NCI-H82 treated with DMSO at 0.1 percent for 48 hours (cell line): ENCODE measurements at regions not wholly inside any gene's neighbourhood (a gene's known extent, or its start where the extent isn't known, plus 50 kb on each side); places are given as distances from the start of the nearest gene placed in this dataset.
"Not testable (repeated sequence)": the region's sequence is repeated elsewhere in the genome, so short reads cannot be mapped to it uniquely, and the experiment has no call there.

ENCODE experiments used
- DNase-seq: peaks from one replicate; lab custom pipeline; 2025; ENCODE audit not compliant: unreplicated experiment; lab: John Stamatoyannopoulos, UW

DNA sequence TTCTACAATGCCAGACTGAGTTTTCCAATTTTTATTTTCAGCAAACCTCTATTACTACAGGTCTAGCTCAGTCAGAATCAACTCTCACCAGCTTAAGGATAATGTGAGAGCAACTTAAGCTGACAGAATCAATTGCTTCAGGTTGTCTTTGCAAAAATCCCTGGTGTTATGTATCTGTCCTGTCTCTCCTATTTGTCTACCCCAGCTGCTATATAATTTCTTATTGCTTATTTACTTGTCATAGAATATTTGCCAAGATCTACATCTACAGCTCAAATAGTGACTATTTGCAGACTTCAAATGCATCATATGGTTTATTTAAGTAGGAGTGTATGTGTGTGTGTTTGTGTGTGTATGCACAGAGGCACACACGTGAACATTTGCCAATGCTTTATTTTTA is 54.1 kb downstream of the FOXG1 start:
- DNase-seq, result peak; percentile 2

- DNase-seq, result no peak
Observed at GRCh38 chr14:28821993-28822392, 55.4 kb downstream of the FOXG1 start.

- DNase-seq, result no peak
Observed at GRCh38 chr14:28823245-28823644, 56.7 kb downstream of the FOXG1 start.

DNA sequence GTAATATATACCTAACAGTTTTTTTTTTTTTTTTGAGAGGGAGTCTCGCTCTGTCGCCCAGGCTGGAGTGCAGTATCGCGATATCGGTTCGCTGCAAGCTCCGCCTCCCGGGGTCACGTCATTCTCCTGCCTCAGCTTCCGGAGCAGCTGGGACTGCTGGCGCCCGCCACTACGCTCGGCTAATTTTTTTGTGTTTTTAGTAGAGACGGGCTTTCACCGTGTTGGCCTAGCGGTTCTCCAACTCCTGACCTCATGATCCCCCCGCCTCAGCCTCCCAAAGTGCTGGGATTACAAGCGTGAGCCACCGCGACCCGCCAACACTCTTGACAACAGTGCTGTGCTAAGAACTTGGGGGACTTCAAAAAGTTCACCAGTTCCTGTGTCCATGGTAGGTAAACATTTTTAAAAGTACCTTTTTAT is 63.5 kb downstream of the FOXG1 start:
- DNase-seq, result no peak

GRCh38 chr14:28831126-28831525 is 64.5 kb downstream of the FOXG1 start:
- DNase-seq, result no peak

DNA sequence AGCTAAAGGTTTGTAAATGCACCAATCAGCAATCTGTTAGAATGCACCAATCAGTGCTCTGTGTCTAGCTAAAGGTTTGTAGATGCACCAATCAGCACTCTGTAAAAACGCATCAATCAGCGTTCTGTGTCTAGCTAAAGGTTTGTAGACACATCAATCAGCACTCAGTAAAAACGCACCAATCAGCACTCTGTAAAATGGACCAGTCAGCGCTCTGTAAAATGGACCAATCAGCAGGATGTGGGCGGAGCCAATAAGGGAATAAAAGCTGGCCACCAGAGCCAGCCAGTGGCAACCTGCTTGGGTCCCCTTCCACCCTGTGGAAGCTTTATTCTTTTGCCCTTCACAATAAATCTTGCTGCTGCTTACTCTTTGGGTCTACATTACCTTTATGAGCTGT is 76.0 kb downstream of the FOXG1 start:
- DNase-seq, result not testable (repeated sequence)

DNA sequence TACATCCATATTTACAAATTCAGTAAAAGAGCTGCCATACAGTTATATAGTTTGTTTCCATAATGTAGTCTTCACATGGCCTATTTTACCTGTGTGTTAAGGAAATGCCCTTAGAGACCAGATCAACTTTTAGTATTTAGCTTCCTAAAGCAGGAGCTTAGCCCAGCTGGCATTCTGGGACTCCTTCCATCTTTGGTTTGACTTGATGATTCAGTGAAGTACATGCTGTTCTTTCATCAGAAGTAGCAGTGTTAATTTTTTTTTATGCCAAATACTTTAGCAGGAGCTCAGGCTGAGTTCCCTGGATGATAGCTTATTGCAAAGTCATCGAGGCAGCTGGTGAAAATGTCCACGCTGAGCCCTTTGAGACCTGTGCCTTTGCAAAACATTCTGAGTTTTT is 101.0 kb downstream of the FOXG1 start:
- DNase-seq, result no peak

DNA sequence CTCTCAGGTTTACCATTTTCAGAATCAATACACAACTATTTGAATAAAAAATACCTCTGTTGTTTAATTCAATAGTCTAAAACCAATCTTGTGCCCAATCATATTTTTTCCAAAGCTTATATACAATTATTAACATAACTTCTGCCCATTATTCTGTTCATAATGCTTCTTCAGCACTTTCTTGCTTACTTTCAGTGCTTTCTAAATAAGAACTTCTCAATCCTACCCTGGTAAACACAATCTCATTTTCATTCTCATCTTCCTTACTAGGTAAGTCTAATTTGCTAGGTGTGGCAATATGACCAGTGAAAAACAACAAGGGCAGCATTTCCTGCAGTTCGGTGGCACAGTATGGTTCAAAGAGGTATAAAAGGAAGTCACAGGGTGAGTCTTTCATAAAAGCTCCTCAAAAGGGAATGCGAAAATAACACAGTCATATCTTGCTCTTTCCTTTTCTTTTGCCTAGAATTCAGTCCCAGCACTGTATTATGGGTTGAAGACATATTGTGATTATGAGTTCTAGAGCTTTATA is 103.5 kb downstream of the FOXG1 start:
- DNase-seq, result no peak

GRCh38 chr14:28875934-28876571 is 109.5 kb downstream of the FOXG1 start:
- DNase-seq, result no peak

- DNase-seq, result no peak
Observed at GRCh38 chr14:28876572-28876945, 110.0 kb downstream of the FOXG1 start.

DNA sequence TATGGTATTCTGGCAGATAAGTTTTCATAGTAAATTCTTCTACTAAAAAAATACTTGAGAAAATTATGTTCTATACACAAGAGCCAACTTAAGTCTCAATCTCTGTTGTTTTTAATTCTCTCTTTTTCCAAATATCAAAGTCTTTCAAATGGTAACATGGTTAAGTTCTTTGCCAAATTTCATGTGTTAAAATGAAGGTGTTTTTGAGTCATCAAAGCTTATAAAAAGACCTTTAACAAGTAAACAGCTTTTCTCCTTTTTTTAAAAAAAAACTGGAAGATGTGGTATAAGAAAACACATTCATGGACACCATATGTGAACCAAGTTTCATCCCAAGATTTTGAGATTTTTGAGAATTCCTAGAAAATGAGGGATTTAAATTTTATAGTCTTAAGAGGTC is 111.3 kb downstream of the FOXG1 start:
- DNase-seq, result no peak

DNA sequence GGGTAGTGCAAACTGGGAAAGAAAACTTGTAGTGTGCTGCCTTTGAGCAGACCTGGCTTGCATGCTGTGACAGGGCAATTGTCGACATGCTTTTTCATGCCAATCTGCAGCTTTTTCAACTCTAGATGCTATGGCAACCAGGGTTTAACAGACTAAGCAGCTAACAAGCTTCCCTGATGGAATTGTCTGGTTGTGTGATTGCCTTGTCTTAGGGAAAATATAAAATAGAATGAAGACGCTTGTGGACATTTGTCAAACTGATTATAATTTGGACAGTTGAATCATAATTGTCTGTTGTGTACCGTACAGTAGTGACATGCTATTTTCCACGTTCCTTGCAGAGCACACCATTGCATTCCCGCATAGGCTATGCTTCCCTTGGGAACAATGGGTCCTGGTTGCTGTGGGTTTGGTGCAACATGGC is 113.0 kb downstream of the FOXG1 start:
- DNase-seq, result no peak

GRCh38 chr14:28886940-28887339 is 120.4 kb downstream of the FOXG1 start:
- no peak for DNase-seq

GRCh38 chr14:28895389-28895788 is 128.8 kb downstream of the FOXG1 start:
- DNase-seq, result no peak

GRCh38 chr14:28896337-28896736 is 129.8 kb downstream of the FOXG1 start:
- no peak for DNase-seq

DNA sequence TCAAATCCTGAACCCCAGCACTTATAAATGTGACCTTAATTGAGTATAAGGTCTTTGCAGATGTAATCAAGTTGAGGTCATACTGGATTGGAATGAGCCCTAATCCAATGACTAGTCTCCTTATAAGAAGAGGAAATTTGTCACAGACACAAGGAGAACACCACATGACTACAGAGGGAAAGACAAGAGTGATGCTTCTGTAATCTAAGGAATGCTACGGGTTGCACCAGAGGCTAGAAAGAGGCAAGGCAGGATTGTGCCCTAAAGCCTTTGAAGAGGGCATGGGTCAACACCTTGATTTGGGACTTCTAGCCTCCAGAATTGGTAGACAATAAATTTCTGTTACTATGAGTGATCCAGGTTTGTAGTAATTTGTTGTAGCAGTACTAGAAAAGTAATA is 135.0 kb downstream of the FOXG1 start:
- no peak for DNase-seq

DNA sequence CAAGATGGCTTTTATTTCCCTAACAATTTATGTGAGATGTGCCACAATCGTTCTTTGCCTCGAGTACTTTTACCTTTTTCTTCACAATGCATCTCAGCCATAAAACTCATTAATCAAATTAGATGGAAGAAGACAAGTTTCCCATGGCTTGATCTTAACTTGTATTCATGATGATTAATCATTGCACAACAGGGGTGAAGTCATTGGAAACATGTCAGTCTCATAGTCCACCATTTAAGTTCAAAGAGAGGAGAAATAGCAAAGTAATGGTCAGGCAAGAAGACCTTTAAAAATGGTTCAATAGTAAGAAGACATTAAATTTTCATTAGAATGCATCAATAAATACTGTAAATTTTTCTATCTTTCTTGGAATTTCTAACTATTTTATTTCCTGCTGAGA is 136.3 kb downstream of the FOXG1 start:
- DNase-seq, result no peak

GRCh38 chr14:28911521-28911920 is 144.9 kb downstream of the FOXG1 start:
- DNase-seq, result no peak

- DNase-seq, result no peak
Observed at GRCh38 chr14:28913056-28913455, 146.5 kb downstream of the FOXG1 start.

GRCh38 chr14:28926122-28926521 is 159.5 kb downstream of the FOXG1 start:
- no peak for DNase-seq

DNA sequence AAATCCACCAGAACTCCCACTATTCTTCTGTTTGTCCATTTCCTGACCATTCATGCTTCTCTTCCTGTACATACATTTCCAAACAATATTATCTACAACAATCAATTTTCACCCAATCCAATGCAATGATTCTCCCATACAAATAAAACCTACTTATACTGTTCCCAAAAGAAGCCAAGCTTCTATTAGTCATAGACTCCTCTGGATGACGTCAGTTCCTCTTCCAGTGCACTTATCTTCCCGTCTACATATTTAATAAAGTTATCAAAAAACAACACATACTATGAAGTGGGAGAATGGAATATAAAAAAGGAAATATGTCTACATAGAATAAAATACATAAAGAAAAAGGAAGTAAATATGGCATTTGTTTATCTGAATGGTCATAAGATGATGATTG is 165.4 kb downstream of the FOXG1 start:
- no peak for DNase-seq

- DNase-seq, result no peak
Observed at GRCh38 chr14:28936601-28937000, 170.0 kb downstream of the FOXG1 start.

DNA sequence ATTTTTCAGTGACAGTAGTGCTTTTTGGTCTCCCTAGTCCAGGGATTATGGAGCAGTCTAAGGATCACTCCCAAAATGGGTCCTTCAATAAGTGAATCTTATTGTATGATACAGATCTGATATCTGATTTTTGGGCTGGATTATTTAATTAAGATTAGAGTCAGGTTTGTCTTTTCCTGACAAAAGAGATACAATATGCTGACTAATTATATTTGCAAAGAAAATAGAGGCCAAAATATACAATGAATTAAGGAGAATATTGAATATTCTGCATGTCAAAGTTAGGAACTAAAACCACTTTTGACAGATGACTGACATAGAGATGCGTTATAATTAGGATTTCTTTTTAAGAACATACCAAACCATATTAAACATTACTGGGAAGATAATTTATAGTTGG is 175.2 kb downstream of the FOXG1 start:
- no peak for DNase-seq
